ENCODE measurements at regions not wholly inside any gene's neighbourhood (a gene's known extent, or its start where the extent isn't known, plus 50 kb on each side); places are given as distances from the start of the nearest gene placed in this dataset.

- DNase-seq (no peak), ATAC-seq (no peak)
- Histone ChIP-seq H3K9me3 (no peaks in the 10 kb centered on the region), H3K4me1 (no peaks in the 10 kb centered on the region), H3K4me3 (no peak overlapping the region), H3K36me3 (no peaks in the 10 kb centered on the region), H3K27ac (no peak overlapping the region), H3K27me3 (no peaks in the 10 kb centered on the region)
- 40% methylated on average over 2 of the region's 2 CpGs for WGBS (ENCODE audit: insufficient coverage, low coverage, low lambda C conversion rate, missing lambda C conversion rate)
- intact Hi-C loops (cut with DNase I) = no loop called here
- TF ChIP-seq POLR2A (IDR thresholded peaks at IDR 0.05) = no peak
- TF ChIP-seq, protein P1, sequence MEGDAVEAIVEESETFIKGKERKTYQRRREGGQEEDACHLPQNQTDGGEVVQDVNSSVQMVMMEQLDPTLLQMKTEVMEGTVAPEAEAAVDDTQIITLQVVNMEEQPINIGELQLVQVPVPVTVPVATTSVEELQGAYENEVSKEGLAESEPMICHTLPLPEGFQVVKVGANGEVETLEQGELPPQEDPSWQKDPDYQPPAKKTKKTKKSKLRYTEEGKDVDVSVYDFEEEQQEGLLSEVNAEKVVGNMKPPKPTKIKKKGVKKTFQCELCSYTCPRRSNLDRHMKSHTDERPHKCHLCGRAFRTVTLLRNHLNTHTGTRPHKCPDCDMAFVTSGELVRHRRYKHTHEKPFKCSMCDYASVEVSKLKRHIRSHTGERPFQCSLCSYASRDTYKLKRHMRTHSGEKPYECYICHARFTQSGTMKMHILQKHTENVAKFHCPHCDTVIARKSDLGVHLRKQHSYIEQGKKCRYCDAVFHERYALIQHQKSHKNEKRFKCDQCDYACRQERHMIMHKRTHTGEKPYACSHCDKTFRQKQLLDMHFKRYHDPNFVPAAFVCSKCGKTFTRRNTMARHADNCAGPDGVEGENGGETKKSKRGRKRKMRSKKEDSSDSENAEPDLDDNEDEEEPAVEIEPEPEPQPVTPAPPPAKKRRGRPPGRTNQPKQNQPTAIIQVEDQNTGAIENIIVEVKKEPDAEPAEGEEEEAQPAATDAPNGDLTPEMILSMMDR (IDR thresholded peaks at IDR 0.05) = no peak
These were observed 461.2 kb upstream of the RUNX1 start for GRCh38 chr21:35510294-35510693.

- WGBS (ENCODE audit: insufficient coverage, low coverage, low lambda C conversion rate, missing lambda C conversion rate) = 50% methylated on average over 4 of the region's 5 CpGs
- no peaks in the 10 kb centered on the region for H3K4me1 ChIP-seq
- no peaks in the 10 kb centered on the region for H3K9me3 ChIP-seq
- no peak overlapping the region for H3K27ac ChIP-seq
- TF ChIP-seq POLR2A (IDR thresholded peaks at IDR 0.05) = no peak
- TF ChIP-seq, protein P1 (IDR thresholded peaks at IDR 0.05) = no peak
- peak in 3 of 4 donors; percentile 48 to 59 (median 50) for ATAC-seq
- no peak for DNase-seq
- no peaks in the 10 kb centered on the region for H3K27me3 ChIP-seq
- intact Hi-C loops (cut with DNase I) = no loop called here
- no peaks in the 10 kb centered on the region for H3K36me3 ChIP-seq
- H3K4me3 ChIP-seq = no peak overlapping the region
These were observed 460.1 kb upstream of the RUNX1 start for GRCh38 chr21:35509001-35509704.

DNA sequence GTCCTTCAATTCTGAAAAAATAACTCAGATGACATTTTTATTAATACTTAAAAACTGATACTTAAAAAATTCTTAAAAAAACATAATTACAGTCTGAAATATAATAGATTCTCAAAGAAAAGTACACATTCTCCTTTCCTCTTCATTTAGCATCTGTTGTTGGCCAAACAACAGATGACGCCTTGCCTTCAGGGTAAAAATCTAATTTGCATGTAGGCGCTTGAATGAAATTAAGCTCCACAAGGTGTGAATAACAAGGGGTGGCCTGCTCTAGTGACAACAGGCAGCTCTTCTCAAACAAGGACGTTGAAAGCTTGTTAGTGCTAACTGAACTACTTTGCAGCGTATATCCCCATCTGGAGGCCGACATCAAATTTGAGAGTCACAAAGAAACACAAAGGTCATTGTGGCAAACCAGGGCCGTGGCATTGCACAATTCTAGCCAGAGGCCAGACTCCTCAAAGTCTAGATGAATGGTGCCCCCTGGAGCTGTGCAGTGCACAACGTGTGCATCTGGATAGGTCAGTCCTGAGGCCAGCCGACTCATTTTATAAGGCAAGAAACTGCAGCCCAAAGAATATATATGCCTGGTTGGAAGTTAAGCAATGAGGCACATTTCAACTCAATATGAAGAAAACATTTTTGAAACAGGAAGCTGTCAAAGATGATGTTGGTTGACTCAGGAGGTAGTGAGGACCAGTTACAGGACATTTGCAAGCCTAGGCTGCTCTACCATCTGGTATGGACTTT is 459.2 kb upstream of the RUNX1 start:
- peak; percentile 43 to 62 (median 58) for DNase-seq
- WGBS (ENCODE audit: insufficient coverage, low coverage, low lambda C conversion rate, missing lambda C conversion rate) = 46% methylated on average over 8 of the region's 8 CpGs
- Histone ChIP-seq H3K27me3 (no peaks in the 10 kb centered on the region), H3K4me3 (no peak overlapping the region), H3K27ac (no peak overlapping the region), H3K9me3 (no peaks in the 10 kb centered on the region), H3K4me1 (no peaks in the 10 kb centered on the region), H3K36me3 (no peaks in the 10 kb centered on the region)
- intact Hi-C loops (cut with DNase I) = no loop called here
- ATAC-seq = peak; percentile 66 to 89 (median 70)
- TF ChIP-seq, protein P1 (IDR thresholded peaks at IDR 0.05) = peak in 3 of 4 donors; percentile 13 to 31 (median 18)
- no peak for TF ChIP-seq POLR2A (IDR thresholded peaks at IDR 0.05)

DNA sequence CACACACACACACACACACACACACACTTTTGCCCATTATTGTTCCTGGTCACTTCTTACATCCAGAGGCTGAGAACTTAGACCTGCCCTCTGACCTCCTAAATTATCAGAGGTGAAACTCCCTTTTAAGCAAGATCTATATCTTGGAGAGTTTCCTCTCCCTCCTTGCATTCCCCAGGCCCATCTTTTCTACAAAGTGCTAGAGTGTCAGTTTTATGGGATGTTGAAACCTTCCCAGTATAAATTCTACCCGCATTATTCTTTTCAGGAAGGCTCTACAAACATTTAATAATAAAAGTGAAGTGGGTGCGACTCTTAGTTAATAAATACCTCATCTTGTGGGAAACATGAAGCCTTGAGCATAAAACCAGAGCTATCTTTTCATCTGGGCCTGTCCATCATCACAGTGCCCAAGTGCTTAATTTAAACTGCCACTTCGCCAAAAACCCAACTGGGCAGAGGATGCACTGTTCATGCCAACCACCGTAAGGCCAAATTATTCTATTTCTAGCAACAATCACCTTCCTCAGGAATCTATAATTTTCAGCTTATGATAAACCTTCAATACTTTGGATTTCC is 458.2 kb upstream of the RUNX1 start:
- no peak for ATAC-seq
- H3K9me3 ChIP-seq = no peaks in the 10 kb centered on the region
- H3K4me1 ChIP-seq = no peaks in the 10 kb centered on the region
- H3K4me3 ChIP-seq = no peak overlapping the region
- WGBS (ENCODE audit: insufficient coverage, low coverage, low lambda C conversion rate, missing lambda C conversion rate) = 61% methylated on average over 4 of the region's 4 CpGs
- H3K27ac ChIP-seq = no peak overlapping the region
- H3K27me3 ChIP-seq = no peaks in the 10 kb centered on the region
- intact Hi-C loops (cut with DNase I) = no loop called here
- no peak for DNase-seq
- TF ChIP-seq, protein P1 (IDR thresholded peaks at IDR 0.05) = no peak
- TF ChIP-seq POLR2A (IDR thresholded peaks at IDR 0.05) = no peak
- no peaks in the 10 kb centered on the region for H3K36me3 ChIP-seq
